ACC112 (cell line): ENCODE measurements at regions not wholly inside any gene's neighbourhood (a gene's known extent, or its start where the extent isn't known, plus 50 kb on each side); places are given as distances from the start of the nearest gene placed in this dataset.

ENCODE experiments used
- H2AFZ ChIP-seq: fragments of 200-600 bp; sonication (generic); one replicate; pipeline ENCODE4 v1.6.0; 2017; ENCODE audit warnings: antibody characterized with exemption, low read length; ENCODE audit not compliant: unreplicated experiment
- H3K27ac ChIP-seq: fragments of 200-600 bp; sonication (generic); 2 replicates; pipeline ENCODE4 v1.5.1; 2014; ENCODE audit warnings: low read depth, mild to moderate bottlenecking, antibody characterized with exemption, low read length, moderate library complexity
- H3K27me3 ChIP-seq: fragments of 200-600 bp; sonication (generic); 2 replicates; pipeline ENCODE4 v1.6.1; 2014; ENCODE audit warnings: mild to moderate bottlenecking, antibody characterized with exemption, low read length, moderate library complexity, mixed read lengths; ENCODE audit not compliant: insufficient read depth
- H3K36me3 ChIP-seq: fragments of 200-600 bp; sonication (generic); 2 replicates; pipeline ENCODE4 v1.6.1; 2016; ENCODE audit warnings: mild to moderate bottlenecking, antibody characterized with exemption, low read length, moderate library complexity, mixed read lengths; ENCODE audit not compliant: insufficient read depth
- H3K4me1 ChIP-seq: fragments of 200-600 bp; sonication (generic); one replicate; pipeline ENCODE4 v1.6.1; 2016; ENCODE audit warnings: low read length, mixed read lengths; ENCODE audit not compliant: insufficient read depth, unreplicated experiment, control insufficient read depth
- H3K4me3 ChIP-seq: fragments of 200-600 bp; sonication (generic); 2 replicates; pipeline ENCODE4 v1.5.1; 2014; ENCODE audit warnings: mild to moderate bottlenecking, low read depth, low read length
- H3K79me2 ChIP-seq: fragments of 200-600 bp; sonication (generic); one replicate; pipeline ENCODE4 v1.6.0; 2016; ENCODE audit warnings: low read length; ENCODE audit not compliant: control insufficient read depth, unreplicated experiment, insufficient read depth

- Histone ChIP-seq H3K79me2 (no peaks in the 10 kb centered on the region), H3K36me3 (no peaks in the 10 kb centered on the region), H3K4me3 (no peak overlapping the region), H3K27ac (no peak overlapping the region), H3K27me3 (peaks cover 94% of the 10 kb centered on the region), H3K4me1 (no peaks in the 10 kb centered on the region), H2AFZ (no peak overlapping the region)
Observed at GRCh38 chr3:127339016-127339415, 51.2 kb upstream of the PRR20G start.

- Histone ChIP-seq H2AFZ (no peak overlapping the region), H3K4me3 (no peak overlapping the region), H3K27me3 (peaks cover 85% of the 10 kb centered on the region), H3K79me2 (no peaks in the 10 kb centered on the region), H3K27ac (no peak overlapping the region), H3K4me1 (no peaks in the 10 kb centered on the region), H3K36me3 (no peaks in the 10 kb centered on the region)
Observed at GRCh38 chr3:127337911-127338531, 50.2 kb upstream of the PRR20G start.
